IMR-90 (cell line): ENCODE measurements at regions not wholly inside any gene's neighbourhood (a gene's known extent, or its start where the extent isn't known, plus 50 kb on each side); places are given as distances from the start of the nearest gene placed in this dataset.

Experiments
- ATAC-seq: fragments of 200-7000 bp; cut with Tn5 transposase; 2 replicates; pipeline ENCODE4 v1.9.1; 2020; ENCODE audit warnings: low read depth, mild to moderate bottlenecking, moderate library complexity
- BruUV-seq: library from RNA; stranded (reverse); fragments of 400-500 nt; replicated peaks from 2 replicates; lab custom pipeline; 2021; lab: Mats Ljungman, UMichigan
- CTCF ChIA-PET: fragments of 300-600 bp; formaldehyde crosslinking; extraction: SDS; loops from one replicate; lab custom pipeline; 2021; ENCODE audit warnings: antibody characterized with exemption; lab: Yijun Ruan, JAX
- POLR2A ChIA-PET: fragments of 300-600 bp; sonication (Branson Sonifier 250); formaldehyde crosslinking; loops from one replicate; lab custom pipeline; 2022; ENCODE audit warnings: antibody characterized with exemption; ENCODE audit not compliant: unreplicated experiment; lab: Charles Lee
- DNase-seq: peaks from one replicate; pipeline ENCODE4 v3.0.0; 2013
- H2AFZ ChIP-seq: replicated peaks from 2 replicates; pipeline ENCODE3; 2013; ENCODE audit warnings: low read length, mild to moderate bottlenecking; ENCODE audit not compliant: poor library complexity
- H2AK5ac ChIP-seq: 2 replicates; pipeline ENCODE4 v1.6.1; 2013; ENCODE audit warnings: low read depth, low read length, inconsistent platforms
- H2AK9ac ChIP-seq: replicated peaks from 2 replicates; pipeline ENCODE3; 2013; ENCODE audit warnings: mild to moderate bottlenecking, low read depth, low read length, moderate library complexity; ENCODE audit not compliant: poor library complexity
- H2BK120ac ChIP-seq: 2 replicates; pipeline ENCODE4 v1.6.1; 2013; ENCODE audit warnings: low read depth, low read length, inconsistent platforms
- H2BK15ac ChIP-seq: 3 replicates; pipeline ENCODE4 v1.6.1; 2013; ENCODE audit warnings: low read depth, low read length, inconsistent platforms
- H2BK20ac ChIP-seq: 2 replicates; pipeline ENCODE4 v1.6.1; 2013; ENCODE audit warnings: low read depth, mild to moderate bottlenecking, inconsistent platforms, low read length, moderate library complexity
- H2BK5ac ChIP-seq: 2 replicates; pipeline ENCODE4 v1.6.1; 2013; ENCODE audit warnings: mild to moderate bottlenecking, low read depth, low read length, inconsistent platforms; ENCODE audit not compliant: poor library complexity, severe bottlenecking
- H3K14ac ChIP-seq: replicated peaks from 2 replicates; pipeline ENCODE4 v1.6.1; 2013; ENCODE audit warnings: low read depth, low read length, inconsistent platforms
- H3K18ac ChIP-seq: 2 replicates; pipeline ENCODE4 v1.6.1; 2013; ENCODE audit warnings: low read depth, low read length, control low read depth
- H3K23ac ChIP-seq: 2 replicates; pipeline ENCODE4 v1.6.1; 2013; ENCODE audit warnings: low read depth, low read length, inconsistent platforms
- H3K27ac ChIP-seq: 2 replicates; pipeline ENCODE4 v1.5.1; 2013; ENCODE audit warnings: mild to moderate bottlenecking, control low read depth, low read length; ENCODE audit not compliant: insufficient read depth
- H3K27me3 ChIP-seq: 2 replicates; pipeline ENCODE4 v1.6.1; 2013; ENCODE audit warnings: low read length; ENCODE audit not compliant: control insufficient read depth, insufficient read depth
- H3K36me3 ChIP-seq: 2 replicates; pipeline ENCODE4 v1.6.1; 2013; ENCODE audit warnings: low read length, mixed read lengths; ENCODE audit not compliant: control insufficient read depth, insufficient read depth
- H3K4ac ChIP-seq: 2 replicates; pipeline ENCODE4 v1.6.1; 2013; ENCODE audit warnings: low read depth, low read length, inconsistent platforms
- H3K4me1 ChIP-seq: 2 replicates; pipeline ENCODE4 v1.6.1; 2013; ENCODE audit warnings: low read length, mixed read lengths; ENCODE audit not compliant: control insufficient read depth, insufficient read depth
- H3K4me2 ChIP-seq: 2 replicates; pipeline ENCODE4 v1.6.1; 2013; ENCODE audit warnings: low read depth, mild to moderate bottlenecking, control low read depth, low read length, moderate library complexity
- H3K4me3 ChIP-seq: 2 replicates; pipeline ENCODE4 v1.5.1; 2013; ENCODE audit warnings: low read depth, mild to moderate bottlenecking, control low read depth, low read length, moderate library complexity; ENCODE audit not compliant: insufficient read depth
- H3K56ac ChIP-seq: 2 replicates; pipeline ENCODE4 v1.6.1; 2013; ENCODE audit warnings: low read length, inconsistent platforms; ENCODE audit not compliant: insufficient read depth; ENCODE audit errors: extremely low read depth
- H3K79me1 ChIP-seq, 2 experiments: 2 replicates each; pipeline ENCODE4 v1.6.1; 2013; ENCODE audit warnings: low read length in 2 of 2, inconsistent platforms in 1 of 2, low read depth in 1 of 2
- H3K9ac ChIP-seq: 2 replicates; pipeline ENCODE4 v1.6.1; 2013; ENCODE audit warnings: low read depth, low read length, control low read depth
- H3K9me1 ChIP-seq: 2 replicates; pipeline ENCODE4 v1.6.1; 2013; ENCODE audit warnings: low read length, inconsistent platforms; ENCODE audit not compliant: insufficient read depth
- H3K9me3 ChIP-seq: 2 replicates; pipeline ENCODE4 v1.6.1; 2013; ENCODE audit warnings: low read length; ENCODE audit not compliant: control insufficient read depth, insufficient read depth
- H4K20me1 ChIP-seq: 2 replicates; pipeline ENCODE4 v1.6.1; 2013; ENCODE audit warnings: low read length, inconsistent platforms; ENCODE audit not compliant: insufficient read depth
- H4K5ac ChIP-seq: 2 replicates; pipeline ENCODE4 v1.6.1; 2013; ENCODE audit warnings: mild to moderate bottlenecking, low read depth, low read length, control low read depth
- H4K8ac ChIP-seq, 2 experiments: 2 replicates each; pipeline ENCODE4 v1.6.1; 2013; ENCODE audit warnings: low read depth in 2 of 2, low read length in 2 of 2, control low read depth in 1 of 2, inconsistent platforms in 1 of 2
- H4K91ac ChIP-seq: 2 replicates; pipeline ENCODE4 v1.6.1; 2013; ENCODE audit warnings: low read depth, low read length, inconsistent platforms; ENCODE audit not compliant: insufficient read depth
- BHLHE40 ChIP-seq: fragments of 150-350 bp; IDR thresholded peaks from 2 replicates; pipeline ENCODE4 v1.6.1; 2016; ENCODE audit warnings: mild to moderate bottlenecking, low read depth, low read length
- CEBPB ChIP-seq: IDR thresholded peaks from 2 replicates; pipeline ENCODE4 v1.6.1; 2012; ENCODE audit warnings: low read depth, low read length, improper control_type of control experiment
- CHD1 ChIP-seq: IDR thresholded peaks from 2 replicates; pipeline ENCODE4 v1.6.1; 2012; ENCODE audit warnings: low read depth, low read length, improper control_type of control experiment
- CTCF ChIP-seq: conservative IDR thresholded peaks from 2 replicates; pipeline ENCODE4 v1.5.1; 2012; ENCODE audit warnings: mild to moderate bottlenecking, low read depth, low read length, improper control_type of control experiment
- FOS ChIP-seq: fragments of 150-350 bp; IDR thresholded peaks from 2 replicates; pipeline ENCODE4 v1.6.1; 2016; ENCODE audit warnings: low read depth, low read length
- MAFK ChIP-seq: IDR thresholded peaks from 2 replicates; pipeline ENCODE4 v1.6.1; 2012; ENCODE audit warnings: low read depth, low read length, improper control_type of control experiment
- MAZ ChIP-seq: IDR thresholded peaks from 2 replicates; pipeline ENCODE4 v1.6.1; 2012; ENCODE audit warnings: low read depth, mild to moderate bottlenecking, low read length, improper control_type of control experiment, moderate library complexity, borderline replicate concordance
- MXI1 ChIP-seq: IDR thresholded peaks from 2 replicates; pipeline ENCODE4 v1.6.1; 2012; ENCODE audit warnings: low read depth, mild to moderate bottlenecking, low read length, moderate library complexity, borderline replicate concordance
- NFE2L2 ChIP-seq: fragments of 150-350 bp; IDR thresholded peaks from 2 replicates; pipeline ENCODE4 v1.6.1; 2016; ENCODE audit warnings: low read depth, mild to moderate bottlenecking, low read length
- POLR2A ChIP-seq: IDR thresholded peaks from 2 replicates; pipeline ENCODE4 v1.6.1; 2012; ENCODE audit warnings: mild to moderate bottlenecking, low read depth, low read length
- RAD21 ChIP-seq: IDR thresholded peaks from 2 replicates; pipeline ENCODE4 v1.6.1; 2012; ENCODE audit warnings: low read length, improper control_type of control experiment
- RCOR1 ChIP-seq: IDR thresholded peaks from 2 replicates; pipeline ENCODE4 v1.6.1; 2012; ENCODE audit warnings: mild to moderate bottlenecking, low read length, improper control_type of control experiment; ENCODE audit not compliant: insufficient replicate concordance
- RFX5 ChIP-seq: IDR thresholded peaks from 2 replicates; pipeline ENCODE4 v1.8.0; 2012; ENCODE audit warnings: low read depth, mild to moderate bottlenecking, low read length, moderate library complexity
- SMC3 ChIP-seq: fragments of 150-350 bp; IDR thresholded peaks from 2 replicates; pipeline ENCODE4 v1.6.1; 2016; ENCODE audit warnings: low read depth, mild to moderate bottlenecking, antibody characterized with exemption, low read length, moderate library complexity
- WGBS, 2 experiments: methylation state at CpG; one replicate each; pipeline versions ENCODE4 v1.1.5 to v1.1.7; 2013; ENCODE audit warnings: missing lambda C conversion rate in 2 of 2; ENCODE audit not compliant: insufficient read length in 1 of 2; ENCODE audit errors: extremely low coverage in 2 of 2; 5-methylcytosine and 5-hydroxymethylcytosine counted together
- dilution Hi-C: fragments of 300-500 bp; cut with HindIII; formaldehyde crosslinking; loops from one replicate; pipeline ENCODE4 v1.14.3; 2018; ENCODE audit warnings: low sequenced_read_pairs; ENCODE audit not compliant: unreplicated experiment
- in situ Hi-C: fragments of 300-500 bp; cut with MboI; formaldehyde crosslinking; loops from 3 replicates; pipeline ENCODE4 v1.14.3; 2019; ENCODE audit warnings: low sequenced_read_pairs, inconsistent platforms, mixed read lengths
- intact Hi-C: fragments of 100-400 bp; cut with micrococcal nuclease; formaldehyde crosslinking; loops from 2 replicates; pipeline ENCODE4 v1.10.0; 2022
- TF ChIP-seq, protein P1 (sequence below): fragments of 150-350 bp; IDR thresholded peaks from 2 replicates; pipeline ENCODE4 v1.6.1; 2016; ENCODE audit warnings: low read depth, mild to moderate bottlenecking, low read length, moderate library complexity, borderline replicate concordance
- TF ChIP-seq, protein P2 (sequence below): fragments of 150-350 bp; IDR thresholded peaks from 2 replicates; pipeline ENCODE4 v1.6.1; 2017; ENCODE audit warnings: mild to moderate bottlenecking, antibody characterized with exemption, low read length, low read depth

DNA sequence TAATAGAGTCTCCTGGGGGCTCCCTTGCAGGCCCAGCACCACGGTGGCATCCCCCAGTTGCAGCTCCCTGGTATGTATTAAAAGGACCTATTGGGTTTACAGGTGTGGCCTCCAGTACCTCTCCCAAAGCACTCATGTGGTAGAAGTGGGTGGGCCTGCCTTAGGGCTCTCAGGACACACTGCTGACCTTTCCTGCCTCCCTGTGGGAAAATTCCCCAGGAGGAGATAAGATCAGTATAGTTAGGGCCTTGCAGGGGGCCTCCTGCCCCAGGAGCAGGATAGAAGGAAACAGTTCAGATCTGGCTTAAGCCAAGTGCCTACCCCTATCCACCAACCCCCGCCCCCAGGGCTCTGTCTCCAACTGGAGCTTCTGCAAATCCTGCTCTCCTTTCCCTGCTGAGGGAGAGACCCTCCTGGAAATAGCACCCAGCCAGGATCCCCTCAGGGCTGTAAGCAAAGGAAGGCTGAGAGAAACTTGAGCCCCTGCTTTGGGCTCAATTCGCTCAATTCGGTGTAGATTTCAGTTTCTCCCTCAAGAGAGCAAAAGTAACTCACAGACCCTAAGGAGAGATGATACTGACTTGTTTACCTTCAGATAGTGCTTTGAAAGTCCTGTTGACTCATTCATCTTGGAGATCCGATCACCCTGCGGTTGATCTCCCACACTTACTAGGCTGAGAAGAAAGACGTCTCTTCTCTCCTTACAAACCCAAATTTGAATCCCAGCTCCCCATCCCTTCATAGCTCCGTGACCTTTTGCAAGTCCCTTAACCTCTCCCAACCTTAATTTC is 130.6 kb downstream of the WDR11 start:
- Histone ChIP-seq H3K23ac (no peak overlapping the region), H2BK5ac (no peak overlapping the region), H3K36me3 (no peaks in the 10 kb centered on the region), H4K5ac (no peak overlapping the region), H2AK5ac (no peak overlapping the region), H2BK15ac (no peak overlapping the region), H3K4ac (no peak overlapping the region), H2BK20ac (no peak overlapping the region), H4K8ac (no peak overlapping the region), H3K14ac (no peak overlapping the region), H3K4me3 (no peak overlapping the region), H4K20me1 (no peaks in the 10 kb centered on the region), H3K9me1 (no peaks in the 10 kb centered on the region), H3K56ac (no peak overlapping the region), H3K27ac (no peak overlapping the region), H3K9me3 (peaks cover 3% of the 10 kb centered on the region; the same call in 1 of the 2 replicates), H2AFZ (no peak overlapping the region), H3K4me2 (no peak overlapping the region), H3K4me1 (no peaks in the 10 kb centered on the region), H3K79me1 (no peaks in the 10 kb centered on the region), H3K9ac (no peak overlapping the region), H4K91ac (no peak overlapping the region), H3K18ac (no peak overlapping the region), H2AK9ac (no peak overlapping the region), H3K27me3 (peaks cover 5% of the 10 kb centered on the region), H2BK120ac (no peak overlapping the region)
- dilution Hi-C loops (no loop called here), intact Hi-C loops (no loop called here), in situ Hi-C loops (no loop called here)
- no peak for ATAC-seq
- TF ChIP-seq CHD1: no peak
- TF ChIP-seq MAFK: no peak
- no peak for TF ChIP-seq FOS
- TF ChIP-seq CTCF: no peak
- TF ChIP-seq SMC3: no peak
- no peak for TF ChIP-seq CEBPB
- TF ChIP-seq RAD21: no peak
- no peak for TF ChIP-seq MXI1
- TF ChIP-seq NFE2L2: no peak
- TF ChIP-seq RCOR1: no peak
- TF ChIP-seq, protein P1, sequence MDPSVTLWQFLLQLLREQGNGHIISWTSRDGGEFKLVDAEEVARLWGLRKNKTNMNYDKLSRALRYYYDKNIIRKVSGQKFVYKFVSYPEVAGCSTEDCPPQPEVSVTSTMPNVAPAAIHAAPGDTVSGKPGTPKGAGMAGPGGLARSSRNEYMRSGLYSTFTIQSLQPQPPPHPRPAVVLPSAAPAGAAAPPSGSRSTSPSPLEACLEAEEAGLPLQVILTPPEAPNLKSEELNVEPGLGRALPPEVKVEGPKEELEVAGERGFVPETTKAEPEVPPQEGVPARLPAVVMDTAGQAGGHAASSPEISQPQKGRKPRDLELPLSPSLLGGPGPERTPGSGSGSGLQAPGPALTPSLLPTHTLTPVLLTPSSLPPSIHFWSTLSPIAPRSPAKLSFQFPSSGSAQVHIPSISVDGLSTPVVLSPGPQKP: no peak
- TF ChIP-seq, protein P2, sequence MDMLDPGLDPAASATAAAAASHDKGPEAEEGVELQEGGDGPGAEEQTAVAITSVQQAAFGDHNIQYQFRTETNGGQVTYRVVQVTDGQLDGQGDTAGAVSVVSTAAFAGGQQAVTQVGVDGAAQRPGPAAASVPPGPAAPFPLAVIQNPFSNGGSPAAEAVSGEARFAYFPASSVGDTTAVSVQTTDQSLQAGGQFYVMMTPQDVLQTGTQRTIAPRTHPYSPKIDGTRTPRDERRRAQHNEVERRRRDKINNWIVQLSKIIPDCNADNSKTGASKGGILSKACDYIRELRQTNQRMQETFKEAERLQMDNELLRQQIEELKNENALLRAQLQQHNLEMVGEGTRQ: no peak
- TF ChIP-seq BHLHE40: no peak
- TF ChIP-seq POLR2A: no peak
- TF ChIP-seq RFX5: no peak
- no peak for TF ChIP-seq MAZ
- no CpG with 5 or more reads among the region's 8 CpGs for WGBS, 2 experiments
- BruUV-seq: no TSS peak
- ChIA-PET CTCF (no interaction called here), POLR2A (no interaction called here)
- DNase-seq: no peak
